HG03432 (cell line): ENCODE measurements at regions not wholly inside any gene's neighbourhood (a gene's known extent, or its start where the extent isn't known, plus 50 kb on each side); places are given as distances from the start of the nearest gene placed in this dataset.
"Not testable (repeated sequence)": the region's sequence is repeated elsewhere in the genome, so short reads cannot be mapped to it uniquely, and the experiment has no call there.

Experiments used
- ATAC-seq: cut with Tn5 transposase; IDR thresholded peaks from one replicate; pipeline ENCODE4 v1.9.1; 2021; ENCODE audit warnings: mild to moderate bottlenecking, moderate library complexity; ENCODE audit not compliant: unreplicated experiment

- ATAC-seq = no peak
These were observed 105.3 kb upstream of the RORB start for GRCh38 chr9:74391816-74392215.

DNA sequence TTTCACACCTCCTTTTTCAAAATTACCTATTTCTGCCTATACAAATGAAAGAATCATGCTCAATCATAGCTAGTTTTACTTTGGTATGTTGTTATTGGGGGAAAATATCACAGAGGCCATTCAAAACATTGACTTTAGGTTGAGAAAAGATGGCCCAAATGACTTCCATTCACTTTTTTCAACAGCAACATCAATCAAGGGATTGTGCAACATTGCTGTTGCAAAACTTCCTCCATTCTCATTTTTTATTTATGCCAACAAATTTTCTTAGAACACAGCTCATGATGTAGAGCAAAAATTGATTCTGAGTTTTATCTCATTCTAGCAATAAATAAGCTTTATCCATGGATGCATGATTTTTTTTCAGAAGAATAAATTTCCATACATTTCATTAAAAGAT, 93.6 kb upstream of the RORB start:
- no peak for ATAC-seq

GRCh38 chr9:74404620-74405019, 92.5 kb upstream of the RORB start:
- no peak for ATAC-seq

DNA sequence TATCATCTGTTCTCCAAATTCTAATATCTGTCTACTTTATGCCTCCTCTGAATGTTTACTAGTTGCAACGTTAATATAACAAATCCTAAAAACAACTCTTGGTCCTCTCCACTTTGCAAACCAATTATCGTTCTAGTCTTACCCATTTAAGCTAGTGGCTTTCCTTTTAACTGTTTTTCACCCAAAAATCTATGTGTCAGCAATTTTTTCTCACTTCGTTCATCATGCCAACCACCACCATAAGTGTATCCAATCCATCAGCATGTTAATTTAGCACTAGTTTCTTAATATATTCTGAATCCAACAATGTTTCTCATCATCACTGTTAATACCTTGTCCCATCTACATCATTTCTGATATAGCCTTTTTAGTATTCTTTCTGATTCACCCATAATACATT, 90.0 kb upstream of the RORB start:
- no peak for ATAC-seq

DNA sequence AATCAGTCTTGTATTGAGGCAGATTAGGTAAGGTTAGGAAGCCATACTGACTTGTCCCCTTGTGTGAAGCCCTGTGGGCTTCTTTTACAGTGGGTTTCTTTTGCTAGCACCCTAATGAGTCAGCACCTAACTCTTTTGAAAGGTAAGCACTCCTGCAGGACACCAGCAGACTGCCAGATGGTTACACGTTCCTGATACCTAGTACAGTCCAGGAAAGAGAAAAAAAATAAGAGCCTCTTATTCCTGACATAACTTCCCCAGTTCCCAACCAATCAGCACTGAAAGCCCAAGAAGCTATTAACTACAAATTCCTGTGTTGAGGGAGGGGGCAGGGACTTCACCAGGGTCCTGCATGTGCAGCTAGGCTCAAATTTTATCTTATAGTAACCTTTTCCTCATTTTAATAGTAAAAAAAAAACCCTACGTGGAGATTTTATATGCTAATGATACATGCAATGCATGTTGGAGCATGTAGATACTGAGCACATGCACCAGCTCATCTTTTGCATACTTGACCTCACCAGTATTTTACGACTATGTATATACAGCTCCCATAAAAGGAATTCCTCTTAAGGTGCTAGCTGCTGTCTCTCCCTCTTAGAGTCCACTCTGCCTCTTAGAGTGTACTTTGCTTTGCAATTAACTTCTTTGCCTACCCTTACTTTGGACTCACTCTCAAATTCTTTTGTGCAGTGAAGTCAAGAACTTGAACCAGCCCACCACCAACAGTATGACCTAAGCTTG, 84.7 kb upstream of the RORB start:
- ATAC-seq = no peak

- ATAC-seq = no peak
These were observed 83.3 kb upstream of the RORB start for GRCh38 chr9:74413876-74414275.

GRCh38 chr9:74414325-74414724, 82.8 kb upstream of the RORB start:
- ATAC-seq = no peak

- ATAC-seq = no peak
These were observed 81.1 kb upstream of the RORB start for GRCh38 chr9:74415995-74416394.

DNA sequence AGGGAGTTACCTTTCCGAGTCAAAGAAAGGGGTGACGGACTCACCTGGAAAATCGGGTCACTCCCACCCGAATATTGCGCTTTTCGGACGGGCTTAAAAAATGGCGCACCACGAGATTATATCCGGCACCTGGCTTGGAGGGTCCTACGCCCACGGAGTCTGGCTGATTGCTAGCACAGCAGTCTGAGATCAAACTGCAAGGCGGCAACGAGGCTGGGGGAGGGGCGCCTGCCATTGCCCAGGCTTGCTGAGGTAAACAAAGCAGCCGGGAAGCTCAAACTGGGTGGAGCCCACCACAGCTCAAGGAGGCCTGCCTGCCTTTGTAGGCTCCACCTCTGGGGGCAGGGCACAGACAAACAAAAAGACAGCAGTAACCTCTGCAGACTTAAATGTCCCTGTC, 72.6 kb upstream of the RORB start:
- not testable (repeated sequence) for ATAC-seq

DNA sequence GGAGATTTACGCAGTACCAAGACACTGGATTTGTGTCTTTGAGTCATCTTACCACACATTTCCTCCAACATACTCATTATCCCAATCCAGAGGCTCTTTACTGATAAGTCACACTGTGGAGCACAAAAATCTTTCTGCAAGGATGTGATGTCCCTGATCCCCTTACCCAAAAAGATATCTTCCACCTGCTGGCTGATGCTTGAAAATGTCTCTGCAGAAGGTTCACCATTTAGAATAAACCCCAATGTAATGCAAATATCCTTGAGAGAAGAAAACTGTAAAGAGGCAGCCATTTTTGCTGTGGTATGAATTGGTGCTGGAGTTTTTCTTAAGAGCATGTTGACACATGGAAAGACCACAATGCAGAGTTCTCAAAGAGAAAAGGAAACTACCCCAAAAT, 65.7 kb upstream of the RORB start:
- ATAC-seq = no peak

DNA sequence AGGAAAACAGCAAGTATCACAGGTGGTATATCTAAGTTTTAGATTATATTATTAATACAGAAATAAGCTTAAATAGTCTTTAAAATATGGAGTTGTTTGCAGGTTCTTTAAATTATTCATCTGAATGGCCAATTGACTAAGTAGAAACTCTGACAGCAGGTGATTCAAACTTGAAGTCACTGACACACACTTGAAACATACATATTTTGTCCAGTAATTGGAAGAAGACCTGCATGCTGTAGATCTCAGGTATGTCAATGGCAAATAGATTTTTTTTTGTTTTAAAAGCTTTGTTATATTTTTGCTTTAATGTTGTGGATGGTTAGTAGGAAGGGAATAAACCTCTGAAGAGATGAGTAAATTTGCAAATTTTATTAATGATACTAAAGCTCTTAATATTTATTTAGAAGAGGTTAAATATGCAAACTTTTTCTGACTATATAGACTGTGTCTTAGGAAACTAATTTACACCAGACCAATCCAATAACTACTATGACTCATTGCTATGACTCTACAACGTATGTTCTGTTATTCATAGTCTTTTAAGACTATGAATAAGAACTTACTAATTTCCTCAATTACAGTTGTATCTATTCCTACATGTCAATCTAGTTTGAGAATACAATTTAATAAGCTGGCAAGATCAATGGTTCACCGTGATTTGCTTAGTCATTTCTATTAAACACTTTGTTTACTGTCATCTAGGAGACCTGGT, 53.9 kb upstream of the RORB start:
- no peak for ATAC-seq

- no peak for ATAC-seq
These were observed 52.8 kb upstream of the RORB start for GRCh38 chr9:74444369-74444768.
